VCaP (cell line): ENCODE measurements at regions not wholly inside any gene's neighbourhood (a gene's known extent, or its start where the extent isn't known, plus 50 kb on each side); places are given as distances from the start of the nearest gene placed in this dataset.

Source experiments
- H3K27ac ChIP-seq: fragments of 450-650 bp; 2 replicates; pipeline ENCODE4 v1.5.1; 2017
- CTCF ChIP-seq: fragments of 450-650 bp; conservative IDR thresholded peaks from 2 replicates; pipeline ENCODE4 v1.5.1; 2017; ENCODE audit warnings: mild to moderate bottlenecking, moderate library complexity

GRCh38 chr1:217921126-217921904 lies 290.2 kb downstream of the SPATA17 start:
- no peak for TF ChIP-seq CTCF
- H3K27ac ChIP-seq, result no peak overlapping the region

- H3K27ac ChIP-seq, result no peak overlapping the region
- no peak for TF ChIP-seq CTCF
Observed at GRCh38 chr1:217924924-217925323, 293.8 kb downstream of the SPATA17 start.

- H3K27ac ChIP-seq, result no peak overlapping the region
- no peak for TF ChIP-seq CTCF
Observed at GRCh38 chr1:217929213-217929885, 298.2 kb downstream of the SPATA17 start.

- H3K27ac ChIP-seq, result no peak overlapping the region
- TF ChIP-seq CTCF, result no peak
Observed at GRCh38 chr1:217943361-217943760, 312.2 kb downstream of the SPATA17 start.

- no peak overlapping the region for H3K27ac ChIP-seq
- no peak for TF ChIP-seq CTCF
Observed at GRCh38 chr1:217944550-217944949, 313.4 kb downstream of the SPATA17 start.

GRCh38 chr1:217946511-217946910 lies 315.4 kb downstream of the SPATA17 start:
- TF ChIP-seq CTCF, result no peak

GRCh38 chr1:217948741-217949140 lies 317.6 kb downstream of the SPATA17 start:
- H3K27ac ChIP-seq, result no peak overlapping the region
- no peak for TF ChIP-seq CTCF

More at GRCh38 chr1:217946511-217946910, 315.4 kb downstream of the SPATA17 start:
- no peak overlapping the region for H3K27ac ChIP-seq
